Psoas muscle (tissue), 7 donors: ENCODE measurements at regions not wholly inside any gene's neighbourhood (a gene's known extent, or its start where the extent isn't known, plus 50 kb on each side); places are given as distances from the start of the nearest gene placed in this dataset.

ENCODE experiments used
- ATAC-seq, 4 donors: fragments of 200-7000 bp; cut with Tn5 transposase; one replicate each; pipeline ENCODE4 v1.9.1; 2020; ENCODE audit warnings: moderate library complexity in 3 of 4, mild to moderate bottlenecking in 2 of 4
- DNase-seq, 2 donors: peaks; one replicate each; pipeline ENCODE4 v3.0.0-alpha.2; 2020
- H3K27ac ChIP-seq: fragments of 200-600 bp; one replicate; pipeline ENCODE4 v1.8.0; 2022
- H3K27me3 ChIP-seq, 3 donors: fragments of 200-600 bp in 1 of 3; one replicate each; pipeline versions ENCODE4 v1.6.1 to v1.8.0; 2013 to 2022; ENCODE audit warnings: low read length in 2 of 3, mild to moderate bottlenecking in 2 of 3, moderate library complexity in 1 of 3; ENCODE audit not compliant: insufficient read depth in 3 of 3
- H3K36me3 ChIP-seq, 2 donors: fragments of 200-600 bp in 1 of 2; one replicate each; pipeline versions ENCODE4 v1.6.1 to v1.8.0; 2013 to 2022; ENCODE audit warnings: low read depth in 1 of 2, mild to moderate bottlenecking in 1 of 2, moderate library complexity in 1 of 2; ENCODE audit not compliant: insufficient read depth in 1 of 2
- H3K4me1 ChIP-seq: fragments of 200-600 bp; one replicate; pipeline ENCODE4 v1.8.0; 2022
- H3K4me3 ChIP-seq: fragments of 200-600 bp; one replicate; pipeline ENCODE4 v1.8.0; 2022; ENCODE audit warnings: mild to moderate bottlenecking
- H3K9me3 ChIP-seq: fragments of 200-600 bp; one replicate; pipeline ENCODE4 v1.8.0; 2022
- CTCF ChIP-seq: fragments of 200-600 bp; IDR thresholded peaks from one replicate; pipeline ENCODE4 v1.8.0; 2022; ENCODE audit warnings: antibody characterized with exemption
- WGBS, 3 donors: extraction: QIAGEN DNeasy Blood & Tissue Kit; methylation state at CpG; one replicate each; pipeline versions ENCODE4 v1.1.6 to v1.1.7; 2013; 5-methylcytosine and 5-hydroxymethylcytosine counted together
- intact Hi-C, 2 donors: fragments of 100-400 bp; cut with DNase I; formaldehyde crosslinking; loops; one replicate each; pipeline versions ENCODE4 v1.11.0 to v1.14.2; 2022
- donor health status: healthy with polysubstance abuse.
- donor health status: DM: no; HTN: no; CAD: no; lungs with moderate emphysema.
- donor health status: Bipolar disorder and iron deficiency.
- donor health status: healthy.
- donor health status: DM: yes; HTN: yes; CAD: no.
- donor health status: DM: no; HTN: no; CAD: no.
- donor health status: DM: yes; HTN: yes; CAD: no.

GRCh38 chr5:158205992-158206391 lies 347.0 kb upstream of the CLINT1 start:
- H3K36me3 ChIP-seq: no peaks in the 10 kb centered on the region
- no peak for DNase-seq
- intact Hi-C loops: no loop called here
- WGBS, 3 donors: 86 to 89% (median 89%) methylated on average over 2 of the region's 2 CpGs
- H3K27ac ChIP-seq: no peak overlapping the region
- H3K4me3 ChIP-seq: no peak overlapping the region
- H3K9me3 ChIP-seq: no peaks in the 10 kb centered on the region
- no peaks in the 10 kb centered on the region for H3K27me3 ChIP-seq
- TF ChIP-seq CTCF: no peak
- H3K4me1 ChIP-seq: no peaks in the 10 kb centered on the region
- no peak for ATAC-seq

DNA sequence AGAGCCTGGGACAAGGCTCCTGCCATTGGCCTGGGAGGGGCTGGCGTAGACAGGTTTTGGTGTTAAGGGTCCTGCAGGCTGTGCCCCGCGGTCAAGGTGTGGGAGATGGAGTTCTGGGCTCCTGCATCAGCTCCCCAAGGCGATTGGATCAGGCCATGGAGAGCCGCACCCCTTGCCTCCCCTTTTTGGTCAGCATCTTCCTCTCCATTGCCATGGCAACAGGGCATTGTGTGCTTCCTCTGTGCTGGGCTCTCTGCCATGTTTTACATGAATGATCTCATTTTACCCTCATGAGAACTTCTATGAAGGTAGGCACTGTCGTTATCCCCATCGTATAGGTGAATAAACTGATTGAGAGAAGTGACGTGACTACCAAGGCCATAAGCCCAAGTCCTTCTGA lies 344.3 kb upstream of the CLINT1 start:
- no peak for TF ChIP-seq CTCF
- Histone ChIP-seq H3K9me3 (no peaks in the 10 kb centered on the region), H3K36me3 (no peaks in the 10 kb centered on the region), H3K27me3 (no peaks in the 10 kb centered on the region), H3K4me1 (no peaks in the 10 kb centered on the region), H3K4me3 (no peak overlapping the region), H3K27ac (no peak overlapping the region)
- WGBS, 3 donors: 84 to 86% (median 86%) methylated on average over 8 of the region's 8 CpGs
- ATAC-seq (no peak), DNase-seq (no peak)
- intact Hi-C loops: no loop called here

DNA sequence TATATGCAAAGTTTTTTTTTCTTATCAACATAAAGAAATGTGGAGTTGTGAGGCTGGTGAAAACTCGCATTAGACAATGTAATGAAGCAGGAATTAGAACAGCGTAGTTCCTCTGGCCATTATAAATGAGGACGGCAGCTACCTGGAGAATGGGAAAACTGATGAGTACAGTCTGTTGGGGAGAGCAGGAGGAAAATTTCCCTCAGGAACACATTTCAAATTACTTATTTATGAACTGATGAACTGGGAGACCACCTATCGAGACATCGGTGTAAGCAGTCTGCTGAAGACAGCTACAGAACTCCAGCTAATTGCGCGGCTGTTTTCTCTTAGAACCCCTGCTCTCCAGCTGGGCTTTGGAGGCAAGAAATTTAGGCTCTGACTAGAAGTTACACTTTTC lies 343.9 kb upstream of the CLINT1 start:
- intact Hi-C loops: no loop called here

DNA sequence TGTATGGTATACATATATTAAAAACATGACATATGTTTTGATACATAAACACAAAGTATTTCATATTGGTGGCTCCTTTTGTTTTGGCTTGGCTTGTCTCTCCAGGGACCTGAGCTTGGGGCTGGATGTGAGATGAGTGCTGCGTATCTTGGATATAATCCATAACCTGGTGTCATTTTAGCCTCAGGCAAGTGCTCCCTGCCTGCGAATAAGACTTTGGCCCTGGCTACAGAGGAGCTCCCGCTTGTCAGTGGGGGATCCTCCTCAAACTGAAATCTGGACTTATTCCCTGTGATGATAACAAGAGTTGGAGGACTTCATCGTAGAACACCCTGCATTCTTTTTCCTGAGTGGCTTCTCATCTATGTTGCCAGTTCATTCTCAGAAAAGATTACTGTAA lies 341.7 kb upstream of the CLINT1 start:
- WGBS, 3 donors: 58 to 62% (median 60%) methylated on average over 4 of the region's 4 CpGs
- Histone ChIP-seq H3K9me3 (no peaks in the 10 kb centered on the region), H3K36me3 (no peaks in the 10 kb centered on the region), H3K27ac (no peak overlapping the region), H3K4me3 (no peak overlapping the region), H3K4me1 (no peaks in the 10 kb centered on the region), H3K27me3 (no peaks in the 10 kb centered on the region)
- intact Hi-C loops: no loop called here
- ATAC-seq (no peak), DNase-seq (no peak)
- TF ChIP-seq CTCF: no peak

More for the DNA sequence above, 343.9 kb upstream of the CLINT1 start:
- H3K27ac ChIP-seq: no peak overlapping the region
- H3K4me1 ChIP-seq: no peaks in the 10 kb centered on the region
- no peaks in the 10 kb centered on the region for H3K27me3 ChIP-seq
- WGBS, 3 donors: 73 to 84% (median 82%) methylated on average over 7 of the region's 7 CpGs
- H3K9me3 ChIP-seq: no peaks in the 10 kb centered on the region
- no peaks in the 10 kb centered on the region for H3K36me3 ChIP-seq
- H3K4me3 ChIP-seq: no peak overlapping the region
- no peak for DNase-seq
- no peak for ATAC-seq
- TF ChIP-seq CTCF: no peak

- ATAC-seq (no peak), DNase-seq (no peak)
- 79 to 87% (median 81%) methylated on average over 6 of the region's 6 CpGs for WGBS, 3 donors
- Histone ChIP-seq H3K27ac (no peak overlapping the region), H3K4me3 (no peak overlapping the region), H3K4me1 (no peaks in the 10 kb centered on the region), H3K36me3 (no peaks in the 10 kb centered on the region), H3K9me3 (no peaks in the 10 kb centered on the region), H3K27me3 (no peaks in the 10 kb centered on the region)
- TF ChIP-seq CTCF: no peak
- intact Hi-C loops: no loop called here
These were observed 339.7 kb upstream of the CLINT1 start for GRCh38 chr5:158198636-158199035.
